K562 (cell line): ENCODE measurements at regions not wholly inside any gene's neighbourhood (a gene's known extent, or its start where the extent isn't known, plus 50 kb on each side); places are given as distances from the start of the nearest gene placed in this dataset.

Experiments
- ATAC-seq: fragments of 200-7000 bp; cut with Tn5 transposase; 3 replicates; pipeline ENCODE4 v1.9.1; 2020; ENCODE audit warnings: moderate library complexity
- BruUV-seq: library from RNA; stranded (reverse); fragments of 400-500 nt; replicated peaks from 2 replicates; lab custom pipeline; 2021; lab: Mats Ljungman, UMichigan
- CTCF ChIA-PET: fragments of 300-600 bp; formaldehyde crosslinking; extraction: SDS; loops from one replicate; lab custom pipeline; 2021; ENCODE audit warnings: low intra/inter-chr PET ratio; lab: Yijun Ruan, JAX
- POLR2A ChIA-PET: fragments of 300-600, 350-650 bp; sonication (Branson Sonifier 250); formaldehyde crosslinking; extraction: SDS; loops from one replicate; lab custom pipeline; 2021; ENCODE audit warnings: antibody characterized with exemption, inconsistent platforms; lab: Yijun Ruan, JAX
- DNase-seq, 4 experiments: peaks; one replicate each; pipeline versions ENCODE4 v3.0.0 to v3.0.0-alpha.2; 2011 to 2018; ENCODE audit warnings: low spot score in 3 of 4, mixed read lengths in 3 of 4; ENCODE audit errors: extremely low read depth in 1 of 4
- FAIRE-seq: peaks from 2 replicates; lab custom pipeline; 2011; peaks lifted over from hg19 to GRCh38; lab: Jason Lieb, UNC
- H2AFZ ChIP-seq: 2 replicates; pipeline ENCODE4 v1.6.0; 2011; ENCODE audit warnings: low read depth, low read length, control low read depth, inconsistent platforms
- H3K27ac ChIP-seq: fragments of 200-600 bp; 3 replicates; pipeline ENCODE4 v1.8.0; 2011; ENCODE audit warnings: low read depth, mild to moderate bottlenecking, control low read depth, inconsistent platforms, low read length, moderate library complexity, mixed read lengths; ENCODE audit errors: extremely low read depth
- H3K27me3 ChIP-seq, 2 experiments: fragments of 300-600 bp in 1 of 2; 2 replicates in 1 of 2; 3 replicates in 1 of 2; pipeline versions ENCODE4 v1.6.0 to v1.8.0; 2011; ENCODE audit warnings: inconsistent platforms in 2 of 2, low read length in 2 of 2, mild to moderate bottlenecking in 1 of 2, mixed read lengths in 1 of 2, moderate library complexity in 1 of 2; ENCODE audit not compliant: control insufficient read depth in 2 of 2, insufficient read depth in 2 of 2
- H3K36me3 ChIP-seq: fragments of 300-600 bp; 3 replicates; pipeline ENCODE4 v1.8.0; 2011; ENCODE audit warnings: mild to moderate bottlenecking, low read length, inconsistent platforms; ENCODE audit not compliant: control insufficient read depth, insufficient read depth
- H3K4me1 ChIP-seq, 2 experiments: fragments of 200-600 bp in 1 of 2; replicated peaks in 1 of 2; 2 replicates in 1 of 2; 3 replicates in 1 of 2; pipeline versions ENCODE4 v1.5.1 to v1.8.0; 2011; ENCODE audit warnings: inconsistent platforms in 2 of 2, low read length in 2 of 2, mild to moderate bottlenecking in 1 of 2, mixed read lengths in 1 of 2, moderate library complexity in 1 of 2; ENCODE audit not compliant: control insufficient read depth in 2 of 2, insufficient read depth in 2 of 2
- H3K4me2 ChIP-seq: 2 replicates; pipeline ENCODE4 v1.6.1; 2011; ENCODE audit warnings: low read length, control low read depth, inconsistent platforms, mixed read lengths; ENCODE audit not compliant: insufficient read depth
- H3K4me3 ChIP-seq: fragments of 200-600 bp; sonication (generic), shearing (Covaris generic); 2 replicates; pipeline ENCODE4 v1.5.1; 2016; ENCODE audit warnings: control low read depth, inconsistent platforms
- H3K79me2 ChIP-seq: fragments of 200-600 bp; 3 replicates; pipeline ENCODE4 v1.8.0; 2011; ENCODE audit warnings: low read length, inconsistent platforms; ENCODE audit not compliant: control insufficient read depth, insufficient read depth
- H3K9ac ChIP-seq, 2 experiments: 2 replicates each; pipeline versions ENCODE4 v1.6.0 to v1.6.1; 2011; ENCODE audit warnings: low read depth in 2 of 2, low read length in 2 of 2, control low read depth in 1 of 2, inconsistent platforms in 1 of 2, mild to moderate bottlenecking in 1 of 2, mixed read lengths in 1 of 2; ENCODE audit not compliant: insufficient read depth in 1 of 2
- H3K9me1 ChIP-seq: one replicate; pipeline ENCODE4 v1.6.0; 2011; ENCODE audit warnings: inconsistent platforms, mild to moderate bottlenecking, low read length, moderate library complexity; ENCODE audit not compliant: control insufficient read depth, insufficient read depth
- H3K9me3 ChIP-seq: replicated peaks from 2 replicates; pipeline ENCODE4 v1.5.1; 2011; ENCODE audit warnings: low read depth, low read length, inconsistent platforms; ENCODE audit not compliant: control insufficient read depth, insufficient read depth
- H4K20me1 ChIP-seq: replicated peaks from 2 replicates; pipeline ENCODE4 v1.6.1; 2011; ENCODE audit warnings: low read length, inconsistent platforms, mixed read lengths; ENCODE audit not compliant: control insufficient read depth, insufficient read depth
- BCL6 ChIP-seq: fragments of 250-450 bp; sonication (Bioruptor Pico); IDR thresholded peaks from 2 replicates; pipeline ENCODE4 v1.4.0; 2020
- HDAC6 ChIP-seq: IDR thresholded peaks from 2 replicates; pipeline ENCODE4 v1.6.1; 2012; ENCODE audit warnings: low read depth, mild to moderate bottlenecking, control low read depth, inconsistent platforms, low read length, moderate library complexity
- MEF2D ChIP-seq: conservative IDR thresholded peaks from 2 replicates; pipeline ENCODE4 v1.6.1; 2016; ENCODE audit warnings: low read depth, missing genetic modification characterization, missing compliant biosample characterization
- PTTG1 ChIP-seq: fragments of 450-650 bp; IDR thresholded peaks from 2 replicates; pipeline ENCODE4 v1.6.1; 2016; ENCODE audit warnings: low read depth, mild to moderate bottlenecking, missing genetic modification characterization, missing compliant biosample characterization
- SIN3A ChIP-seq, 2 experiments: fragments of 150-350 bp in 1 of 2; IDR thresholded peaks; 2 replicates each; pipeline ENCODE4 v1.6.1; 2011 to 2016; ENCODE audit warnings: borderline replicate concordance in 2 of 2, low read depth in 2 of 2, low read length in 2 of 2, mild to moderate bottlenecking in 2 of 2, moderate library complexity in 2 of 2; ENCODE audit not compliant: control insufficient read depth in 1 of 2
- TCF7 ChIP-seq: sonication (generic); IDR thresholded peaks from 2 replicates; pipeline ENCODE4 v1.6.1; 2016; ENCODE audit warnings: antibody characterized with exemption, borderline replicate concordance
- ZNF134 ChIP-seq: fragments of 250-450 bp; sonication (Bioruptor Pico); conservative IDR thresholded peaks from 2 replicates; pipeline ENCODE4 v1.4.0; 2020
- WGBS: fragments of 100-300 bp; shearing (Covaris generic); methylation state at CpG from one replicate; pipeline ENCODE4 v1.1.6; 2016; ENCODE audit warnings: low coverage, mixed read lengths; ENCODE audit not compliant: insufficient coverage; ENCODE audit errors: missing lambda C conversion rate; 5-methylcytosine and 5-hydroxymethylcytosine counted together
- in situ Hi-C: fragments of 300-500 bp; cut with MboI; formaldehyde crosslinking; loops from 4 replicates; pipeline ENCODE4 v1.15.0; 2018; ENCODE audit warnings: inconsistent platforms, mixed read lengths
- intact Hi-C: fragments of 100-400 bp; cut with micrococcal nuclease; formaldehyde crosslinking; loops from 2 replicates; pipeline ENCODE4 v1.14.2; 2022
- TF ChIP-seq, protein P1 (sequence below): fragments of 450-650 bp; IDR thresholded peaks from 2 replicates; pipeline ENCODE4 v1.6.1; 2016; ENCODE audit warnings: low read depth, mild to moderate bottlenecking, moderate library complexity
- TF ChIP-seq, protein P2 (sequence below): fragments of 250-450 bp; sonication (Bioruptor Pico); IDR thresholded peaks from 2 replicates; pipeline ENCODE4 v1.9.0; 2021; ENCODE audit warnings: mild to moderate bottlenecking, inconsistent platforms
- TF ChIP-seq, protein P3 (sequence below): fragments of 250-450 bp; sonication (Bioruptor Pico); IDR thresholded peaks from 2 replicates; pipeline ENCODE4 v1.5.0; 2022; ENCODE audit warnings: mild to moderate bottlenecking
- TF ChIP-seq, protein P4 (sequence below): sonication (generic); IDR thresholded peaks from 2 replicates; pipeline ENCODE4 v1.6.1; 2016

DNA sequence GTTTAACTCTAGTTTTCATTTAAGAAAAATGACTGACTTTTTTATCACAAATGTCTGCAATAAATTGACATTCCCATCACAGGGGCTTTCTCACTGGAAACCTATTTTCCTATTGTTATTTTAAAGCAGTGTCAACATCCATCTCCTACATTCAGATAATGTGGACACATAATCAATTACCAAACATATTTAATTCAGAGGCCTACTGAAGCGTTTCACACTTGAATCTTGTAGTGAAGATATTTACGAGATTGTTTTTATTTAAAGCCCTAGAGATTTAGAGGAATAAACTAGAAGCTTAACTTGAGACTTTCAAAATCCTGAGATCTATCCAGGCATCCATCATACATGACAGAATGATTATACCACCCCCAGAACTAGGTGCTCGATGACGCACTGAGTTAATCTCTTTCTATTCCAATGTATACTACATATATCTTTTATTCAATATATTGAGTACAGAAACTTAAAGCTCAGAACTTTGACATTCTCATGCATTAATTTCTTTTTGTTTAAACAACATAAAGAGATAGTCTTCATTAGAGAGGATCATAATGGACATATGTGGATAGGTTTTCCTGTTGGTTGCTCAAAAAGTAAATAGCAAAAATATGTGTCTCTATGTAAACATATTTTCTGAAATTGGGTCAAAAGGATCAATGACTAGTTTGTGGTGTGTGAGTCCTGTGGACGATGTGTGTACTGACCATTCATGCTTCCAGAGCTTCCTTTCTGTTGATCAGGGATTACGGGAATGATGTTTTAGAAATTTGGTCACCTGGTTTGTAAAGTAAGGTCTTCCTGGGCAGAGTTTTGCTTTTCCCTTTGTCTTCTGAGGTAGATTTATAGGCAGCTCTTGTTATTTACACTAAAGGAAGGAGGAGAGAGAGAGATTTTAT is 171.5 kb upstream of the HMCN1 start (continued):
- TF ChIP-seq HDAC6 (no peak), SIN3A (IDR thresholded peaks at IDR 0.05; ENCODE audit: borderline replicate concordance in 2 of 2, control insufficient read depth in 1 of 2, low read depth in 2 of 2, low read length in 2 of 2) (no peak), TCF7 (no peak), MEF2D (tag) (no peak)

DNA sequence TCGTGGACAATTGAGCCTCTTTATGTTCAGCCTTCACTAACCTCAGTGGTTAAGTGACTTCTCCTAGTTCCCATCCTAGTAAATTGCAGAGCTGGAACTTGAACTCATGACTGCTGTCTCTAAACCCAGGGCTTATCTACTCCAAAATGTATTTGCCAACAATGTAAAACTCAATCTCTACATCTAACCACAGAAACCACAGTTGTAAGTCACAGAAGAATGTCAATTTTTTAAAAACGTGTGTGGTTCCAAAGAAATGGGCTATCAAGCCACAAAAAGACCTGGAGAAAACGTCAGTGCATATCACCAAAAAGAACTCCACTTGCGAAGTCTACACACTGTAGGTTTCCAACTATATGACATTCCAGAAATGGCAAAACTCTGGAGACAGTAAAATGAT is 172.6 kb upstream of the HMCN1 start:
- POLR2A ChIA-PET = no interaction called here
- in situ Hi-C loops = no loop called here
- CTCF ChIA-PET = no interaction called here
- H4K20me1 ChIP-seq = no peaks in the 10 kb centered on the region
- no peaks in the 10 kb centered on the region; a peak in 1 of 5 replicates for H3K4me1 ChIP-seq
- DNase-seq (no peak), FAIRE-seq (no peak), ATAC-seq (no peak)
- intact Hi-C loops = loop anchor here (5.0 to 10.0 kb wide), 2 partner anchors 244 to 357 kb away; partner anchors contain the start of gene IVNS1ABP
- no peak overlapping the region for H3K27ac ChIP-seq
- no peak overlapping the region for H3K4me3 ChIP-seq
- H2AFZ ChIP-seq = no peak overlapping the region
- H3K9me1 ChIP-seq = no peaks in the 10 kb centered on the region
- H3K27me3 ChIP-seq = peaks cover 0 to 2% of the 10 kb centered on the region in 2 experiments; a peak in 3 of 5 replicates
- no peak overlapping the region for H3K9ac ChIP-seq
- H3K79me2 ChIP-seq = no peaks in the 10 kb centered on the region
- BruUV-seq = no TSS peak
- H3K4me2 ChIP-seq = no peak overlapping the region
- no peaks in the 10 kb centered on the region for H3K36me3 ChIP-seq
- WGBS = 1% methylated on average over 4 of the region's 4 CpGs
- no peaks in the 10 kb centered on the region for H3K9me3 ChIP-seq
- TF ChIP-seq, protein P1, sequence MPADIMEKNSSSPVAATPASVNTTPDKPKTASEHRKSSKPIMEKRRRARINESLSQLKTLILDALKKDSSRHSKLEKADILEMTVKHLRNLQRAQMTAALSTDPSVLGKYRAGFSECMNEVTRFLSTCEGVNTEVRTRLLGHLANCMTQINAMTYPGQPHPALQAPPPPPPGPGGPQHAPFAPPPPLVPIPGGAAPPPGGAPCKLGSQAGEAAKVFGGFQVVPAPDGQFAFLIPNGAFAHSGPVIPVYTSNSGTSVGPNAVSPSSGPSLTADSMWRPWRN = peak; percentile 75
- TF ChIP-seq, protein P2, sequence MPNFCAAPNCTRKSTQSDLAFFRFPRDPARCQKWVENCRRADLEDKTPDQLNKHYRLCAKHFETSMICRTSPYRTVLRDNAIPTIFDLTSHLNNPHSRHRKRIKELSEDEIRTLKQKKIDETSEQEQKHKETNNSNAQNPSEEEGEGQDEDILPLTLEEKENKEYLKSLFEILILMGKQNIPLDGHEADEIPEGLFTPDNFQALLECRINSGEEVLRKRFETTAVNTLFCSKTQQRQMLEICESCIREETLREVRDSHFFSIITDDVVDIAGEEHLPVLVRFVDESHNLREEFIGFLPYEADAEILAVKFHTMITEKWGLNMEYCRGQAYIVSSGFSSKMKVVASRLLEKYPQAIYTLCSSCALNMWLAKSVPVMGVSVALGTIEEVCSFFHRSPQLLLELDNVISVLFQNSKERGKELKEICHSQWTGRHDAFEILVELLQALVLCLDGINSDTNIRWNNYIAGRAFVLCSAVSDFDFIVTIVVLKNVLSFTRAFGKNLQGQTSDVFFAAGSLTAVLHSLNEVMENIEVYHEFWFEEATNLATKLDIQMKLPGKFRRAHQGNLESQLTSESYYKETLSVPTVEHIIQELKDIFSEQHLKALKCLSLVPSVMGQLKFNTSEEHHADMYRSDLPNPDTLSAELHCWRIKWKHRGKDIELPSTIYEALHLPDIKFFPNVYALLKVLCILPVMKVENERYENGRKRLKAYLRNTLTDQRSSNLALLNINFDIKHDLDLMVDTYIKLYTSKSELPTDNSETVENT (CRISPR knock-in tag) = no peak
- TF ChIP-seq PTTG1 (tag) (no peak), BCL6 (no peak), ZNF134 (CRISPR knock-in tag) (no peak)
- TF ChIP-seq, protein P3, sequence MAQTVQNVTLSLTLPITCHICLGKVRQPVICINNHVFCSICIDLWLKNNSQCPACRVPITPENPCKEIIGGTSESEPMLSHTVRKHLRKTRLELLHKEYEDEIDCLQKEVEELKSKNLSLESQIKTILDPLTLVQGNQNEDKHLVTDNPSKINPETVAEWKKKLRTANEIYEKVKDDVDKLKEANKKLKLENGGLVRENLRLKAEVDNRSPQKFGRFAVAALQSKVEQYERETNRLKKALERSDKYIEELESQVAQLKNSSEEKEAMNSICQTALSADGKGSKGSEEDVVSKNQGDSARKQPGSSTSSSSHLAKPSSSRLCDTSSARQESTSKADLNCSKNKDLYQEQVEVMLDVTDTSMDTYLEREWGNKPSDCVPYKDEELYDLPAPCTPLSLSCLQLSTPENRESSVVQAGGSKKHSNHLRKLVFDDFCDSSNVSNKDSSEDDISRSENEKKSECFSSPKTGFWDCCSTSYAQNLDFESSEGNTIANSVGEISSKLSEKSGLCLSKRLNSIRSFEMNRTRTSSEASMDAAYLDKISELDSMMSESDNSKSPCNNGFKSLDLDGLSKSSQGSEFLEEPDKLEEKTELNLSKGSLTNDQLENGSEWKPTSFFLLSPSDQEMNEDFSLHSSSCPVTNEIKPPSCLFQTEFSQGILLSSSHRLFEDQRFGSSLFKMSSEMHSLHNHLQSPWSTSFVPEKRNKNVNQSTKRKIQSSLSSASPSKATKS = no peak
- TF ChIP-seq, protein P4, sequence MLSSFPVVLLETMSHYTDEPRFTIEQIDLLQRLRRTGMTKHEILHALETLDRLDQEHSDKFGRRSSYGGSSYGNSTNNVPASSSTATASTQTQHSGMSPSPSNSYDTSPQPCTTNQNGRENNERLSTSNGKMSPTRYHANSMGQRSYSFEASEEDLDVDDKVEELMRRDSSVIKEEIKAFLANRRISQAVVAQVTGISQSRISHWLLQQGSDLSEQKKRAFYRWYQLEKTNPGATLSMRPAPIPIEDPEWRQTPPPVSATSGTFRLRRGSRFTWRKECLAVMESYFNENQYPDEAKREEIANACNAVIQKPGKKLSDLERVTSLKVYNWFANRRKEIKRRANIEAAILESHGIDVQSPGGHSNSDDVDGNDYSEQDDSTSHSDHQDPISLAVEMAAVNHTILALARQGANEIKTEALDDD = peak; percentile 77; the same call in 1 of the 2 replicates
